ENCODE measurements at regions not wholly inside any gene's neighbourhood (a gene's known extent, or its start where the extent isn't known, plus 50 kb on each side); places are given as distances from the start of the nearest gene placed in this dataset.
A peak's percentile ranks its signal among the peaks of the same experiment; 100 is the strongest.

DNA sequence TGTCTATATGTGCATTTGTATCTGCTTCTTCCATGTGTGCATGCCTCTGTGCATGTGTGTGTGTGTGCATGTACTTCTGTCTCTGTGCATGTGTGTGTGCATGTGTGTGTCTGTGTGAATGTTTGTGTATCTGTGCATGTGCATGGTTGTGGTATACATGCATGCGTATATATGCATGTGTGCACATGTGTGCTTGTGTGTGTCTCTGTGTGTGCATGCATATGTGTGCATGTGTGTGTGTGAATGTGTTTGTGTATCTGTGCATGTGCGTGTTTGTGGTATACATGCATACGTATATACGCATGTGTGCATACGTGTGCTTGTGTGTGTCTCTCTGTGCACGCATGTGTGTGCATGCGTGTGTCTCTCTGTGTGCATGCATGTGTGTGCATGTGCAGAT is 363.2 kb upstream of the SFSWAP start:
- Histone ChIP-seq H3K9ac (no peak overlapping the region), H3K79me2 (ENCODE audit: low read depth) (no peaks in the 10 kb centered on the region), H3F3A (ENCODE audit: low read depth) (no peaks in the 10 kb centered on the region), H3K27me3 (no peaks in the 10 kb centered on the region), H4K20me1 (ENCODE audit: low read depth) (no peaks in the 10 kb centered on the region), H3K9me3 (ENCODE audit: low read depth) (no peaks in the 10 kb centered on the region), H3K4me2 (no peak overlapping the region), H3K36me3 (no peaks in the 10 kb centered on the region), H3K4me1 (no peaks in the 10 kb centered on the region), H3K27ac (no peak overlapping the region), H2AFZ (replicated peaks) (no peak overlapping the region), H3K4me3 (no peak overlapping the region)
- H3K27ac Mint-ChIP-seq, result peak overlapping the region; percentile 4
- peak overlapping the region; percentile 5 for H3K4me3 Mint-ChIP-seq
- no peak for DNase-seq (ENCODE audit: low spot score)
- no peaks in the 10 kb centered on the region for H3K36me3 Mint-ChIP-seq
- TF ChIP-seq EZH2 (IDR thresholded peaks at IDR 0.05), result no peak
- TF ChIP-seq, protein P1, sequence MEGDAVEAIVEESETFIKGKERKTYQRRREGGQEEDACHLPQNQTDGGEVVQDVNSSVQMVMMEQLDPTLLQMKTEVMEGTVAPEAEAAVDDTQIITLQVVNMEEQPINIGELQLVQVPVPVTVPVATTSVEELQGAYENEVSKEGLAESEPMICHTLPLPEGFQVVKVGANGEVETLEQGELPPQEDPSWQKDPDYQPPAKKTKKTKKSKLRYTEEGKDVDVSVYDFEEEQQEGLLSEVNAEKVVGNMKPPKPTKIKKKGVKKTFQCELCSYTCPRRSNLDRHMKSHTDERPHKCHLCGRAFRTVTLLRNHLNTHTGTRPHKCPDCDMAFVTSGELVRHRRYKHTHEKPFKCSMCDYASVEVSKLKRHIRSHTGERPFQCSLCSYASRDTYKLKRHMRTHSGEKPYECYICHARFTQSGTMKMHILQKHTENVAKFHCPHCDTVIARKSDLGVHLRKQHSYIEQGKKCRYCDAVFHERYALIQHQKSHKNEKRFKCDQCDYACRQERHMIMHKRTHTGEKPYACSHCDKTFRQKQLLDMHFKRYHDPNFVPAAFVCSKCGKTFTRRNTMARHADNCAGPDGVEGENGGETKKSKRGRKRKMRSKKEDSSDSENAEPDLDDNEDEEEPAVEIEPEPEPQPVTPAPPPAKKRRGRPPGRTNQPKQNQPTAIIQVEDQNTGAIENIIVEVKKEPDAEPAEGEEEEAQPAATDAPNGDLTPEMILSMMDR (IDR thresholded peaks at IDR 0.05), result no peak
- no peak for TF ChIP-seq EZH2phosphoT487 (IDR thresholded peaks at IDR 0.05)
- H3K27me3 Mint-ChIP-seq (ENCODE audit: insufficient read depth, low read depth), result peaks cover 10% of the 10 kb centered on the region
- H3K4me1 Mint-ChIP-seq, result peaks cover 37% of the 10 kb centered on the region
- H3K9me3 Mint-ChIP-seq, result peaks cover 3% of the 10 kb centered on the region

DNA sequence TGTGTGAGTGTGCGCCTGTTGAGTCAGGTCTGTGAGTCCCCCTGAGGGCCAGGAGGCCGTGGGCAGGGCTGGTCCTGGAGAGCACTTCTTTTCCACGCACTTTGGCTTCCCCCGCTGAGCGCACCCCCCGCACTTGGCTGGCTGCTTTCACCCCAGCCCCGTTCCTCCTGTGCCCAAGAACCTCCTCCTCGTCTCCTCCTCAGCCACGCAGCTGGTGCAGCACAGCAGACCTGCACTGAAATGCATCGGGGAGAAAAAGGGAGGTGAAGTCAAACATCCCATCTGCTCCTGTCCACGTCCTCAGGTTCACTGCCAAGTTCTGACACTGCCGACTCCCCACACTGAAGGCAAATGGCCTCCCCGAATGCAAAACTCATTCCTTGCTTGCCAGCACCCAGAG is 362.7 kb upstream of the SFSWAP start:
- H2AFZ ChIP-seq (replicated peaks), result no peak overlapping the region

DNA sequence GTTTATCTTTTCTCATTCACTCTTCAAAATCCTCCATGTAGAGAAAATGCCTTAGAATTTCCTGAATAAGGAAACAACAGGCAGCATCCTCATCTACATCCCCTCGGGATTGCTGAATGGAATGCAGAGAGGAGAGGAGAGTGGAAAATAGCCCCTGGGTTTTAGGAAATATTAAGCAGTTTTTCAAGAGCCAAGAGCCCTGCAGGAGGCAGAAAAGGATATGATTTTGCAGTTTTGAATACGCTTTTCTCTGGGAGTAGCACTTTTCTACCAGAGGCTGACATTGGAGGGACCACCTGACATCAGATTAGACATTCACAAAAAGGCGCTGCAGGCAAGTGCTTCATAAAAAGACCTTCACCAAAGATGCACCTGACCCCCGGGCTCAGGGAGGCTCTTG is 362.2 kb upstream of the SFSWAP start:
- no peak for TF ChIP-seq EZH2phosphoT487 (IDR thresholded peaks at IDR 0.05)
- no peak for TF ChIP-seq EZH2 (IDR thresholded peaks at IDR 0.05)
- TF ChIP-seq, protein P1 (IDR thresholded peaks at IDR 0.05), result no peak
- Histone ChIP-seq H3K4me3 (no peak overlapping the region), H3K4me1 (no peaks in the 10 kb centered on the region), H3K79me2 (ENCODE audit: low read depth) (no peaks in the 10 kb centered on the region), H2AFZ (replicated peaks) (no peak overlapping the region), H4K20me1 (ENCODE audit: low read depth) (no peaks in the 10 kb centered on the region), H3K27me3 (no peaks in the 10 kb centered on the region), H3K27ac (no peak overlapping the region), H3F3A (ENCODE audit: low read depth) (no peaks in the 10 kb centered on the region), H3K36me3 (no peaks in the 10 kb centered on the region), H3K9ac (no peak overlapping the region), H3K4me2 (no peak overlapping the region), H3K9me3 (ENCODE audit: low read depth) (no peaks in the 10 kb centered on the region)
- H3K36me3 Mint-ChIP-seq, result no peaks in the 10 kb centered on the region
- peaks cover 3% of the 10 kb centered on the region for H3K9me3 Mint-ChIP-seq
- H3K4me3 Mint-ChIP-seq, result no peak overlapping the region
- peak overlapping the region; percentile 76 for H3K27ac Mint-ChIP-seq
- peaks cover 39% of the 10 kb centered on the region for H3K4me1 Mint-ChIP-seq
- DNase-seq (ENCODE audit: low spot score), result no peak
- peaks cover 10% of the 10 kb centered on the region for H3K27me3 Mint-ChIP-seq (ENCODE audit: insufficient read depth, low read depth)

More for the DNA sequence above, 362.7 kb upstream of the SFSWAP start:
- H3K79me2 ChIP-seq (ENCODE audit: low read depth), result no peaks in the 10 kb centered on the region
- peaks cover 3% of the 10 kb centered on the region for H3K9me3 Mint-ChIP-seq
- H3K9me3 ChIP-seq (ENCODE audit: low read depth), result no peaks in the 10 kb centered on the region
- no peaks in the 10 kb centered on the region for H3F3A ChIP-seq (ENCODE audit: low read depth)
- no peak overlapping the region for H3K9ac ChIP-seq
- TF ChIP-seq EZH2phosphoT487 (IDR thresholded peaks at IDR 0.05), result no peak
- TF ChIP-seq, protein P1 (IDR thresholded peaks at IDR 0.05), result no peak
- TF ChIP-seq EZH2 (IDR thresholded peaks at IDR 0.05), result no peak
- no peak overlapping the region for H3K4me3 Mint-ChIP-seq
- DNase-seq (ENCODE audit: low spot score), result no peak
- no peaks in the 10 kb centered on the region for H3K36me3 ChIP-seq
- no peaks in the 10 kb centered on the region for H3K4me1 ChIP-seq
- H3K36me3 Mint-ChIP-seq, result no peaks in the 10 kb centered on the region
- H3K27me3 Mint-ChIP-seq (ENCODE audit: insufficient read depth, low read depth), result peaks cover 10% of the 10 kb centered on the region
- peak overlapping the region; percentile 76 for H3K27ac Mint-ChIP-seq
- no peak overlapping the region for H3K4me3 ChIP-seq
- H3K27ac ChIP-seq, result no peak overlapping the region
- peaks cover 39% of the 10 kb centered on the region for H3K4me1 Mint-ChIP-seq
- H3K27me3 ChIP-seq, result no peaks in the 10 kb centered on the region
- no peak overlapping the region for H3K4me2 ChIP-seq
- H4K20me1 ChIP-seq (ENCODE audit: low read depth), result no peaks in the 10 kb centered on the region
